ENCODE measurements at regions not wholly inside any gene's neighbourhood (a gene's known extent, or its start where the extent isn't known, plus 50 kb on each side); places are given as distances from the start of the nearest gene placed in this dataset.

DNA sequence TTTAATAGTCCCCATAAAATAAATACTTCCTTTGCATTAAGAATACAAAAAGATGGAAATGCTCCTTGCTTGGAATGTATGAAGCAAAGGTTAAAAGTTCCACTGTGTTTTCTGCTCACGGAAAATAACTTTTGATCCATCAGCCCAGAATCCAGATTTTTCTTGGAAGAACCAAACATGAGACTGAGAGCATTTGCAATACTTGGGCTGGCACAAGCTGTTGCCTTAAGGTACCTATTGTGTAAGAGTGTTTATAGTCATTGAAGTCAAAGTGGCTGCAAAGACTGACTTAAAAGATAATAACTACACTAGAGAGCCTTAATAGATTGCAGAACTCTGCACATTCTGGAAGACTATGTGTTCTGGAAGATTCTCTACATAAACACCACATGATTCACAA, 281.4 kb downstream of the RAB28 start:
- POLR2A ChIA-PET, result no interaction called here
- H3K4me3 Mint-ChIP-seq, result no peak overlapping the region
- CTCF ChIA-PET, result no interaction called here
- no peaks in the 10 kb centered on the region for H3K9me3 Mint-ChIP-seq
- no peak for TF ChIP-seq JUN (CRISPR knock-in tag; IDR thresholded peaks at IDR 0.05)
- TF ChIP-seq CREB1 (CRISPR knock-in tag; IDR thresholded peaks at IDR 0.05), result no peak
- H3K27ac Mint-ChIP-seq, result no peak overlapping the region
- H3K4me1 Mint-ChIP-seq, result no peaks in the 10 kb centered on the region
- no peak for DNase-seq (ENCODE audit: low spot score)
- H3K27me3 Mint-ChIP-seq (ENCODE audit: low read depth), result no peaks in the 10 kb centered on the region
- H3K36me3 Mint-ChIP-seq, result no peaks in the 10 kb centered on the region
- ATAC-seq, result no peak

DNA sequence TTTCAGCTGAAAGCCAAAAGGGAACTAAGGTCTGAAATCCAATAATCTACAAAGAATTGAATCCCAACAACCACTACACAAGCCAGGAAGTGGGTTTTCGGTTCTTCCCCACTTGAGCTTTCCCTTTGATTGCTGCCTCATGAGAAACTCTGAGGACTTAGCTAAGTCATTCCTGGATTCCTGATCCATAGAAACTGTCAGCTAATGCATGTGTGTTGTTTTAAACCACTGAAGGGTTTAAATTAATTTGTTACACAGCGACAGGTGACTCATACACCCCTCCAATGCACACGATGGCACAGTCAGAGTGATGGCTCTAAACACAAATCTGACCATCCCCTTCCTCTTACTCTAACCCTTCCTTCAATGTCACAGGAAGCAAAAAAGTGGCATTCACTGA, 282.9 kb downstream of the RAB28 start:
- TF ChIP-seq, protein P1, sequence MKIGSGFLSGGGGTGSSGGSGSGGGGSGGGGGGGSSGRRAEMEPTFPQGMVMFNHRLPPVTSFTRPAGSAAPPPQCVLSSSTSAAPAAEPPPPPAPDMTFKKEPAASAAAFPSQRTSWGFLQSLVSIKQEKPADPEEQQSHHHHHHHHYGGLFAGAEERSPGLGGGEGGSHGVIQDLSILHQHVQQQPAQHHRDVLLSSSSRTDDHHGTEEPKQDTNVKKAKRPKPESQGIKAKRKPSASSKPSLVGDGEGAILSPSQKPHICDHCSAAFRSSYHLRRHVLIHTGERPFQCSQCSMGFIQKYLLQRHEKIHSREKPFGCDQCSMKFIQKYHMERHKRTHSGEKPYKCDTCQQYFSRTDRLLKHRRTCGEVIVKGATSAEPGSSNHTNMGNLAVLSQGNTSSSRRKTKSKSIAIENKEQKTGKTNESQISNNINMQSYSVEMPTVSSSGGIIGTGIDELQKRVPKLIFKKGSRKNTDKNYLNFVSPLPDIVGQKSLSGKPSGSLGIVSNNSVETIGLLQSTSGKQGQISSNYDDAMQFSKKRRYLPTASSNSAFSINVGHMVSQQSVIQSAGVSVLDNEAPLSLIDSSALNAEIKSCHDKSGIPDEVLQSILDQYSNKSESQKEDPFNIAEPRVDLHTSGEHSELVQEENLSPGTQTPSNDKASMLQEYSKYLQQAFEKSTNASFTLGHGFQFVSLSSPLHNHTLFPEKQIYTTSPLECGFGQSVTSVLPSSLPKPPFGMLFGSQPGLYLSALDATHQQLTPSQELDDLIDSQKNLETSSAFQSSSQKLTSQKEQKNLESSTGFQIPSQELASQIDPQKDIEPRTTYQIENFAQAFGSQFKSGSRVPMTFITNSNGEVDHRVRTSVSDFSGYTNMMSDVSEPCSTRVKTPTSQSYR (CRISPR knock-in tag; IDR thresholded peaks at IDR 0.05), result no peak
- no peak for TF ChIP-seq TCF7 (CRISPR knock-in tag; IDR thresholded peaks at IDR 0.05; ENCODE audit: low read depth)
- TF ChIP-seq, protein P2, sequence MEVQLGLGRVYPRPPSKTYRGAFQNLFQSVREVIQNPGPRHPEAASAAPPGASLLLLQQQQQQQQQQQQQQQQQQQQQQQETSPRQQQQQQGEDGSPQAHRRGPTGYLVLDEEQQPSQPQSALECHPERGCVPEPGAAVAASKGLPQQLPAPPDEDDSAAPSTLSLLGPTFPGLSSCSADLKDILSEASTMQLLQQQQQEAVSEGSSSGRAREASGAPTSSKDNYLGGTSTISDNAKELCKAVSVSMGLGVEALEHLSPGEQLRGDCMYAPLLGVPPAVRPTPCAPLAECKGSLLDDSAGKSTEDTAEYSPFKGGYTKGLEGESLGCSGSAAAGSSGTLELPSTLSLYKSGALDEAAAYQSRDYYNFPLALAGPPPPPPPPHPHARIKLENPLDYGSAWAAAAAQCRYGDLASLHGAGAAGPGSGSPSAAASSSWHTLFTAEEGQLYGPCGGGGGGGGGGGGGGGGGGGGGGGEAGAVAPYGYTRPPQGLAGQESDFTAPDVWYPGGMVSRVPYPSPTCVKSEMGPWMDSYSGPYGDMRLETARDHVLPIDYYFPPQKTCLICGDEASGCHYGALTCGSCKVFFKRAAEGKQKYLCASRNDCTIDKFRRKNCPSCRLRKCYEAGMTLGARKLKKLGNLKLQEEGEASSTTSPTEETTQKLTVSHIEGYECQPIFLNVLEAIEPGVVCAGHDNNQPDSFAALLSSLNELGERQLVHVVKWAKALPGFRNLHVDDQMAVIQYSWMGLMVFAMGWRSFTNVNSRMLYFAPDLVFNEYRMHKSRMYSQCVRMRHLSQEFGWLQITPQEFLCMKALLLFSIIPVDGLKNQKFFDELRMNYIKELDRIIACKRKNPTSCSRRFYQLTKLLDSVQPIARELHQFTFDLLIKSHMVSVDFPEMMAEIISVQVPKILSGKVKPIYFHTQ (CRISPR knock-in tag; IDR thresholded peaks at IDR 0.05), result no peak
- ChIA-PET CTCF (no interaction called here), POLR2A (no interaction called here)
- ATAC-seq (no peak), DNase-seq (ENCODE audit: low spot score) (no peak)
- Mint-ChIP-seq H3K27me3 (ENCODE audit: low read depth) (no peaks in the 10 kb centered on the region), H3K27ac (no peak overlapping the region), H3K4me3 (no peak overlapping the region), H3K4me1 (no peaks in the 10 kb centered on the region), H3K9me3 (no peaks in the 10 kb centered on the region), H3K36me3 (no peaks in the 10 kb centered on the region)

DNA sequence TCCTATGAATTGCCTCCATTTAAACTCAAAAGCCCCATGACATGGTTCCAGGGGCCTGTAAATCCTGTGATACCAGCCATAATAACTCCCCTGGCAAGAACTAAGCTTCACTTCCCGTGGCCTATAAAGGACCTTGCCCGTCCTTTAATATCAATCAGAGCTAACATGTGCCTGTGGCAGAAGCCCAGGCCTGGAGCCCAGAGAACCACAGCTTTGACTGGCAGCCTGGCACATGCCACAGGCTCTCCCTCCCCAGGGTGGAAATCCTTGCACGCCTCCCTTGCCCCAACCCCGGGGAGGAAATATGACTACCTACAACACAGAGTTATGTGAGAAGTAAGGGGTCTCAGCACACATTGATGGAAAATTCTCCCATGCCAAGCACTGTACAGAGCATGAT, 287.4 kb downstream of the RAB28 start:
- DNase-seq (ENCODE audit: low spot score), result no peak
- Mint-ChIP-seq H3K4me1 (no peaks in the 10 kb centered on the region), H3K36me3 (peaks cover 4% of the 10 kb centered on the region; the same call in 1 of the 2 replicates), H3K4me3 (no peak overlapping the region), H3K27me3 (ENCODE audit: low read depth) (peaks cover 3% of the 10 kb centered on the region; the same call in 1 of the 2 replicates), H3K9me3 (peaks cover 12% of the 10 kb centered on the region), H3K27ac (no peak overlapping the region)
- ATAC-seq, result no peak
- ChIA-PET CTCF (no interaction called here), POLR2A (no interaction called here)
- TF ChIP-seq MXD4 (CRISPR knock-in tag; IDR thresholded peaks at IDR 0.05; ENCODE audit: borderline replicate concordance) (no peak), GABPB1 (CRISPR knock-in tag; IDR thresholded peaks at IDR 0.05) (no peak), ESRRA (CRISPR knock-in tag; IDR thresholded peaks at IDR 0.05; ENCODE audit: borderline replicate concordance) (no peak), CREB1 (CRISPR knock-in tag; IDR thresholded peaks at IDR 0.05) (no peak), ZNF232 (CRISPR knock-in tag; IDR thresholded peaks at IDR 0.05) (no peak), ELF4 (CRISPR knock-in tag; IDR thresholded peaks at IDR 0.05; ENCODE audit: low read depth) (no peak), RELA (CRISPR knock-in tag; IDR thresholded peaks at IDR 0.05; ENCODE audit: borderline replicate concordance) (no peak), NFATC4 (CRISPR knock-in tag; IDR thresholded peaks at IDR 0.05) (no peak), NFE2L1 (CRISPR knock-in tag; IDR thresholded peaks at IDR 0.05) (no peak), ZNF396 (CRISPR knock-in tag; IDR thresholded peaks at IDR 0.05; ENCODE audit: borderline replicate concordance) (no peak), ZNF423 (CRISPR knock-in tag; IDR thresholded peaks at IDR 0.05) (no peak), TEAD4 (CRISPR knock-in tag; IDR thresholded peaks at IDR 0.05) (no peak)
- TF ChIP-seq, protein P3, sequence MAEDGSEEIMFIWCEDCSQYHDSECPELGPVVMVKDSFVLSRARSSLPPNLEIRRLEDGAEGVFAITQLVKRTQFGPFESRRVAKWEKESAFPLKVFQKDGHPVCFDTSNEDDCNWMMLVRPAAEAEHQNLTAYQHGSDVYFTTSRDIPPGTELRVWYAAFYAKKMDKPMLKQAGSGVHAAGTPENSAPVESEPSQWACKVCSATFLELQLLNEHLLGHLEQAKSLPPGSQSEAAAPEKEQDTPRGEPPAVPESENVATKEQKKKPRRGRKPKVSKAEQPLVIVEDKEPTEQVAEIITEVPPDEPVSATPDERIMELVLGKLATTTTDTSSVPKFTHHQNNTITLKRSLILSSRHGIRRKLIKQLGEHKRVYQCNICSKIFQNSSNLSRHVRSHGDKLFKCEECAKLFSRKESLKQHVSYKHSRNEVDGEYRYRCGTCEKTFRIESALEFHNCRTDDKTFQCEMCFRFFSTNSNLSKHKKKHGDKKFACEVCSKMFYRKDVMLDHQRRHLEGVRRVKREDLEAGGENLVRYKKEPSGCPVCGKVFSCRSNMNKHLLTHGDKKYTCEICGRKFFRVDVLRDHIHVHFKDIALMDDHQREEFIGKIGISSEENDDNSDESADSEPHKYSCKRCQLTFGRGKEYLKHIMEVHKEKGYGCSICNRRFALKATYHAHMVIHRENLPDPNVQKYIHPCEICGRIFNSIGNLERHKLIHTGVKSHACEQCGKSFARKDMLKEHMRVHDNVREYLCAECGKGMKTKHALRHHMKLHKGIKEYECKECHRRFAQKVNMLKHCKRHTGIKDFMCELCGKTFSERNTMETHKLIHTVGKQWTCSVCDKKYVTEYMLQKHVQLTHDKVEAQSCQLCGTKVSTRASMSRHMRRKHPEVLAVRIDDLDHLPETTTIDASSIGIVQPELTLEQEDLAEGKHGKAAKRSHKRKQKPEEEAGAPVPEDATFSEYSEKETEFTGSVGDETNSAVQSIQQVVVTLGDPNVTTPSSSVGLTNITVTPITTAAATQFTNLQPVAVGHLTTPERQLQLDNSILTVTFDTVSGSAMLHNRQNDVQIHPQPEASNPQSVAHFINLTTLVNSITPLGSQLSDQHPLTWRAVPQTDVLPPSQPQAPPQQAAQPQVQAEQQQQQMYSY (CRISPR knock-in tag; IDR thresholded peaks at IDR 0.05), result no peak
- TF ChIP-seq, protein P2 (CRISPR knock-in tag; IDR thresholded peaks at IDR 0.05), result no peak
- TF ChIP-seq, protein P1 (CRISPR knock-in tag; IDR thresholded peaks at IDR 0.05), result no peak
